Glomerular endothelial cell (primary cell): ENCODE measurements at regions not wholly inside any gene's neighbourhood (a gene's known extent, or its start where the extent isn't known, plus 50 kb on each side); places are given as distances from the start of the nearest gene placed in this dataset.
"Not testable (repeated sequence)": the region's sequence is repeated elsewhere in the genome, so short reads cannot be mapped to it uniquely, and the experiment has no call there.

Experiments
- DNase-seq: peaks from one replicate; pipeline ENCODE4 v3.0.0-alpha.2; 2011; ENCODE audit warnings: low read depth, low spot score; ENCODE audit errors: extremely low read depth

GRCh38 chr11:45392591-45393091 is 106.5 kb upstream of the SYT13 start:
- DNase-seq: no peak

- no peak for DNase-seq
Measured at GRCh38 chr11:45392154-45392553, 106.0 kb upstream of the SYT13 start.

- no peak for DNase-seq
Measured at GRCh38 chr11:45391168-45391850, 105.2 kb upstream of the SYT13 start.

- DNase-seq: no peak
Measured at GRCh38 chr11:45390407-45390806, 104.3 kb upstream of the SYT13 start.

GRCh38 chr11:45388472-45388871 is 102.3 kb upstream of the SYT13 start:
- DNase-seq: no peak

- DNase-seq: not testable (repeated sequence)
Measured at GRCh38 chr11:45387885-45388284, 101.7 kb upstream of the SYT13 start.

- no peak for DNase-seq
Measured at GRCh38 chr11:45386972-45387371, 100.8 kb upstream of the SYT13 start.

GRCh38 chr11:45385844-45386243 is 99.7 kb upstream of the SYT13 start:
- no peak for DNase-seq

DNA sequence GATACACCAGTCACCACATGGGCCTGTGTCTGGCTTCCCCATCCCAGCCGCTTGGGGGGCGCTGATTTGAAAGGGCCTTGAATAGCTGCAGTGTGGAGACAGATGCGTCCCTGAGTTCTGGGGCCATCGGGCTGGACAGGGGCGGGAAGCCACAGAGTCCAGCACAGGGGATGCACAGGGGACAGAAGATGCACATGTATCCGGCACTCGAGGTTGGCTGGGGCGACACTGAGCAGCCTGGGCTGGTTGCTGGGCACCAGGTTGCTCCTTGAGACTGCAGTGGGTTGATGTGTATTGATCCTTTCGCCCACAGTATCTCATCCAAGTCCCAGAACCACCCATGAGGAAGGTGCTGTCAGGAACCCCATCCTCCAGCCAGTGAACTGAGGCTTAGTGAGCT is 99.3 kb upstream of the SYT13 start:
- no peak for DNase-seq

- no peak for DNase-seq
Measured at GRCh38 chr11:45384711-45385241, 98.6 kb upstream of the SYT13 start.

GRCh38 chr11:45384016-45384415 is 97.9 kb upstream of the SYT13 start:
- no peak for DNase-seq

- DNase-seq: no peak
Measured at GRCh38 chr11:45383224-45383623, 97.1 kb upstream of the SYT13 start.

- DNase-seq: no peak
Measured at GRCh38 chr11:45382133-45382878, 96.2 kb upstream of the SYT13 start.

- no peak for DNase-seq
Measured at GRCh38 chr11:45379162-45379863, 93.2 kb upstream of the SYT13 start.

GRCh38 chr11:45378516-45378915 is 92.4 kb upstream of the SYT13 start:
- DNase-seq: no peak

DNA sequence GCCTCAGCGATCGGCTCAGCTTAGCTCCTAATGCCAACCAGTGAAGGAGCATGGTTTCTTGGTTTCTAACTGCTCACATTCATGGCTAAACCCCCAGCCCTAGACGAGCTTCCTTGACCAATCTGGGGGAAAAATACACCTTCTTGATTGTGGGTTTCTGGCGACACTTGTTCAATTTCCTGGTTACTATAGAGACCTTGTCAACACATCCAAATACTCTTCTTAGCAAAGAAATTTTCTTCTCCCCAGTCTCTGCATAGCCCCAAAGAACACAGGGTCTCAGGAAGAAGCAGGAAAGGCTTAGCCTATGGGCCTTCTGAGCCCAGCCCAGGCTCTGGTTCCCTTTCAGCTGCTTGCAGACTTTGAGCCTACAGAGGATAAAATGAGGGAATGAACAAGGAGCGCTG is 88.5 kb upstream of the SYT13 start:
- no peak for DNase-seq

DNA sequence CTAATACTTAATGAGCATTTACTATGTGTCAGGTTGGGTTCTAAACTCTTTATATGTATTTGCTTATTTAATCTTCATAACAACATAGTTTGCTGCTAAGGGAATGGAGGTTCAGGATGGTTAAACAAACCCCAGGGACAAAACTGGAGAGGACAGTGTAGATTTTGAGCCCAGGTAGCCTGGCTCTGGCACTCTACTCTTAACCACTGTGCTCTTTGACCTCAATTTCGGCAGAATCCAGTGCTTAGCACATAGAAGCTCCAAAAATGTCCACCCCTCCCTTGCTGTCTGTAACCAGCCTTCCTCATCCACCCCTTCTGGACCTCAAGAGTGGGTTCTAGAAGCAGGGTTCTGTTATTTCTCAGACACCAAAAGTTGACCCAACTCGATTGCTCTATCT is 88.0 kb upstream of the SYT13 start:
- no peak for DNase-seq

GRCh38 chr11:45373506-45374035 is 87.4 kb upstream of the SYT13 start:
- no peak for DNase-seq

DNA sequence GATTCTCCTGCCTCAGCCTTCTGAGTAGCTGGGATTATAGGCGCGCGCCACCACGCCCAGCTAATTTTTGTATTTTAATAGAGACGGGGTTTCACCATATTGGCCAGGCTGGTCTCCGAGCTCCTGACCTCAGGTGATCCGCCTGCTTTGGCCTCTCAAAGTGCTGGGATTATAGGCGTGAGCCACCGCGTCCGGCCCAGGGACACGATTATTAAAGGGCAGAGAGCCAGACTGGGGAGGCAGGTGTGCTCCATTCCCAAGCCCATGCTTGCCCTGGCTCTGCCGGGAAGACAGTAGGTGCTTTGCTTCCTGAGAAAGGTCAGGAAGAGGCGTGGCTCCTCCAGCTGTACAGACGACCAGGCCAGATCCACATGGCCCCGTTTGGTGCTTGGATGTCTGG is 86.3 kb upstream of the SYT13 start:
- not testable (repeated sequence) for DNase-seq

- DNase-seq: no peak
Measured at GRCh38 chr11:45371251-45372115, 85.3 kb upstream of the SYT13 start.
